HG02763 (cell line): ENCODE measurements at regions not wholly inside any gene's neighbourhood (a gene's known extent, or its start where the extent isn't known, plus 50 kb on each side); places are given as distances from the start of the nearest gene placed in this dataset.

Experiments used
- ATAC-seq: cut with Tn5 transposase; IDR thresholded peaks from one replicate; pipeline ENCODE4 v1.9.1; 2021; ENCODE audit warnings: mild to moderate bottlenecking, moderate library complexity; ENCODE audit not compliant: unreplicated experiment

- ATAC-seq: no peak
Observed at GRCh38 chr4:120526033-120526432, 396.5 kb downstream of the PRDM5 start.

- ATAC-seq: no peak
Observed at GRCh38 chr4:120525106-120525505, 397.4 kb downstream of the PRDM5 start.

- ATAC-seq: no peak
Observed at GRCh38 chr4:120524237-120524636, 398.3 kb downstream of the PRDM5 start.

- ATAC-seq: no peak
Observed at GRCh38 chr4:120520761-120521160, 401.8 kb downstream of the PRDM5 start.

- no peak for ATAC-seq
Observed at GRCh38 chr4:120517966-120518365, 404.6 kb downstream of the PRDM5 start.

- no peak for ATAC-seq
Observed at GRCh38 chr4:120509719-120510118, 412.8 kb downstream of the PRDM5 start.

GRCh38 chr4:120509222-120509621, 413.3 kb downstream of the PRDM5 start:
- ATAC-seq: no peak

- no peak for ATAC-seq
Observed at GRCh38 chr4:120508036-120508435, 414.5 kb downstream of the PRDM5 start.

GRCh38 chr4:120506536-120506935, 416.0 kb downstream of the PRDM5 start:
- no peak for ATAC-seq

- ATAC-seq: no peak
Observed at GRCh38 chr4:120498678-120499077, 423.8 kb downstream of the PRDM5 start.

GRCh38 chr4:120491481-120491880, 424.8 kb upstream of the MAD2L1 start:
- no peak for ATAC-seq

GRCh38 chr4:120481756-120482155, 415.1 kb upstream of the MAD2L1 start:
- no peak for ATAC-seq

GRCh38 chr4:120472447-120473131, 405.9 kb upstream of the MAD2L1 start:
- no peak for ATAC-seq

GRCh38 chr4:120466429-120466828, 399.8 kb upstream of the MAD2L1 start:
- no peak for ATAC-seq

- ATAC-seq: no peak
Observed at GRCh38 chr4:120454788-120455187, 388.1 kb upstream of the MAD2L1 start.

- ATAC-seq: no peak
Observed at GRCh38 chr4:120452536-120452935, 385.9 kb upstream of the MAD2L1 start.

GRCh38 chr4:120452001-120452400, 385.4 kb upstream of the MAD2L1 start:
- no peak for ATAC-seq

- no peak for ATAC-seq
Observed at GRCh38 chr4:120447774-120448173, 381.1 kb upstream of the MAD2L1 start.

- peak; percentile 90 for ATAC-seq
Observed at GRCh38 chr4:120446051-120446567, 379.5 kb upstream of the MAD2L1 start.

- no peak for ATAC-seq
Observed at GRCh38 chr4:120445186-120445585, 378.5 kb upstream of the MAD2L1 start.

- ATAC-seq: no peak
Observed at GRCh38 chr4:120443116-120443515, 376.5 kb upstream of the MAD2L1 start.

GRCh38 chr4:120440730-120441129, 374.1 kb upstream of the MAD2L1 start:
- ATAC-seq: no peak

GRCh38 chr4:120435179-120435578, 368.5 kb upstream of the MAD2L1 start:
- no peak for ATAC-seq
